HG03103 (cell line): ENCODE measurements at regions not wholly inside any gene's neighbourhood (a gene's known extent, or its start where the extent isn't known, plus 50 kb on each side); places are given as distances from the start of the nearest gene placed in this dataset.
A peak's percentile ranks its signal among the peaks of the same experiment; 100 is the strongest.
"Not testable (repeated sequence)": the region's sequence is repeated elsewhere in the genome, so short reads cannot be mapped to it uniquely, and the experiment has no call there.

Experiments
- ATAC-seq: cut with Tn5 transposase; IDR thresholded peaks from one replicate; pipeline ENCODE4 v1.9.1; 2021; ENCODE audit warnings: low read depth; ENCODE audit not compliant: unreplicated experiment

DNA sequence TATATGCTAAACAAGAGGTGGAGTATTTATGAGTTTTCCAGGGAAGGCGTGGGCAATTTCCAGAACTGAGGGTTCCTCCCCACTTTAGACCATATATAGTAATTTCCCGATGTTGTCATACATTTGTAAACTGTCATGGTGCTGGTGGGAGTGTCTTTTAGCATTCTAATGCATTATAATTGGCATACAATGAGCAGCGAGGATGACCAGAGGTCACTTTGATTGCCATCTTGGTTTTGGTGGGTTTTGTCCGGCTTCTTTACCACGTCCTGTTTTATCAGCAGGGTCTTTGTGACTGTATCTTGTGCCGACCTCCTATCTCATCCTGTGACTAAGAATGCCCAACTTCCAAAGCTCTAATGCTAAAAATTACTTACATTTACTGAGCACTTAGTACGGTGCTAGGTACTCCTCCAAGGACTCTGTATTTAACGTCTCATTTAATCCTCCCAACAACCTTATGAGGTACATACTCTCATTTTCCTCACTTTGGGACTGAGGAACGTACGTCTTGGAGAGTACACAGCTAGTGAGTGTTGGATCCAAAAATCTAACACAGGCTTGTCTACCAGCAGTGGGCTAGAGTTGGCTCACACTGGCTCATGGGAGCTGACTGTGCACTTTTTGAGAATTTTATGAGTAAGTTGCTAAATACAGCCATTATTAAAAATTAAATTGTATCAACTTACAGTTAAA, 144.8 kb upstream of the NEBL start:
- ATAC-seq = no peak

DNA sequence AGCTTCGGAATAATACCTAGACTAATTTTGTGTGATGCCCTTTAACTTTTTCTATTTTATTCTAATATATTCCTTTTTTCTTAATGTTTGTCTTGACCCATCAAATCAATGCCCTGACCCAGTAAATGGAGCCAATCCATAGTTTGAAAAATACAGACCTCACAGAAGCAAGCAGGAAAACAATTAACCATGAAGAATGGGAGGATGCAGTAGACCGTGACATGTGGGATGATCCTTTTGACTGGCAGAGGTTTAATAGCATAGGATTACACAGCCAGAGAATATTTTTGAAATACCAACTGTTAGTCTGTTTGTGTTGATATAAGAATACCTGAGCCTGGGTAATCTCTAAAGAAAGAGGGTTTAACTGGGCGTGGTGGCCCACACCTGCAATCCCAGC, 142.6 kb upstream of the NEBL start:
- no peak for ATAC-seq

GRCh38 chr10:21036757-21037156, 139.6 kb upstream of the NEBL start:
- ATAC-seq = no peak

DNA sequence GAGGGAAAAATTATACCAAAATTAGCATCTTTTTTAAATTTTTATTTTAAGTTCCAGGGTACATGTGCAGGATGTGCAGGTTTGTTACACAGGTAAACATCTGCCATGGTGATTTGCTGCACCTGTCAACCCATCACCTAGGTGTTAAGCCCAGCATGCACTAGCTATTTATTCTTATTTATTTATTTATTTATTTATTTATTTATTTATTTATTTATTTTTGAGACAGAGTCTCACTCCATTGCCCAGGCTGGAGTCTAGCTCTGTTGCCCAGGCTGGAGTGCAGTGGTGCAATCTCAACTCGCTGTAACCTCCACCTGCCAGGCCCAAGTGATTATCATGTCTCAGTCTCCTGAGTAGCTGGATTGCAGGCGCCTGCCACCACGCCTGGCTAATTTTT, 137.7 kb upstream of the NEBL start:
- not testable (repeated sequence) for ATAC-seq

GRCh38 chr10:21034241-21034640, 137.1 kb upstream of the NEBL start:
- ATAC-seq = no peak

DNA sequence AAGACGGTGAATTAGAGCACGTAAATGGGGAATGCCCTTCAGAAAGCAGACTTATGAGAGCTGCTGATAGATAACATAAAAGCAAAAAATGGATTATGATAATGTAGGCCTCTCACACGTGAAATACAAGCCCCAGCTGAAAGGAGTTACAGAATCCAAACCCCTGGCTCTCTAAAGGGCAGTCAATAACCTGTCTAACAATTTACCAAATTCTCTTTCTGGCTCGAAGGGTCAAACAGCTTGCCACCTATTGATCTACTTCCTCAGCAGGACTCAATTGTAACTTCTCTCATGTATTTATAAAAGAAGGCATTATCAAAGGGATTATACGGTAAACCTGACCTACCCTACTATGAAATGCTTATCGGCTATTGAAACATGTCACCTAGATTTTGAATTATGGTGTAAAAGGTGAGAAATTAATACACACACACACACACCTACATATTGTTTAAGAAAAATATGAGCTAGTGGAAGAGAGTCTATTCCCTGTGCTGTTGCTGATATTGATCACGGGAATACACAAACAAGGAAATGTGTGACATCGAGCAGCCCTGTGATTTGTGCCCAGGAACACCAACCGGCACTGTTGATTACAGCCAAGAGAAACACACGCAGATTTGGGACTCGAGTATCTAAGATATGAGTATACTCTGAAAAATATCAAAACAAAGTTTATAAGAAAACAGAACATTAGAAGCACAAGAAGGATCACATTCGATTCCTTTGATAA, 135.6 kb upstream of the NEBL start:
- ATAC-seq = no peak

GRCh38 chr10:21031232-21031795, 134.2 kb upstream of the NEBL start:
- no peak for ATAC-seq

DNA sequence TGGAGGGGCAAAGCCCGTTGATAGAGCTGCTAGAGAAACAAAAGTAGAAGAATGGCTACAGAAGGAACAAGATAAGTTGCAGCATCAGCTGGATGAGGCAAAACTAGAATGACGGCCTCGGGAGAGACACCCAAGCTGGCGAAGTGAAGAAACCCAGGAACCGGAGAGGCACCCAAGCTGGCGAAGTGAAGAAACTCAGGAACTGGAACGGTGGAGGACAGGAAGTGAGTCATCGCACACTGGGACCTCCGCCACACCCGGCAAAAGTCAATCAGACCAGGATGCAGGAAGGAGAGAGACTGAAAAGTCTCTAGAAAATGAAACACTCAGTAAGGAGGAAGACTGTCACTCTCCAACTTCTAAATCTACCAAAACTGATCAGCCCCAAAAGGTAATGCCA, 133.0 kb upstream of the NEBL start:
- no peak for ATAC-seq

DNA sequence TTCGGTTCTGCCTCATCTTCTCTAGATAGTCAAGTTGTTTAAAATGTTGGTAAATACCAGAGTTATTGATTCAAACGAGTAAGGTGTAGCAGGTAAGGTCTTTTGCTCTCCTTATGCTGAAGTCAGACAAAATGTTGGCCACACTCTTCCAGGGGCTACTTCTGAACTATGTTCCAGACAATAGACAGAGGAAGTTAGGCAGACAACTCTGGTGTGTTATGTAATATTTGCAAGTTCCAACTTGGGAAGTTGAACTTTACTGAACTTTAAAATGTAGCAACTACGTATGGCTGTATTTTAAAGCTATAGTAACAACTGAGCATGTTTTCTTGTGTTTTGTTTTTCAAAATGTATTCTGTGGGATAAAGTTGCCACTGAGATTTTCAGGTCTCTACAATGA, 125.7 kb upstream of the NEBL start:
- ATAC-seq = no peak

GRCh38 chr10:21021843-21022594, 124.9 kb upstream of the NEBL start:
- ATAC-seq = no peak

DNA sequence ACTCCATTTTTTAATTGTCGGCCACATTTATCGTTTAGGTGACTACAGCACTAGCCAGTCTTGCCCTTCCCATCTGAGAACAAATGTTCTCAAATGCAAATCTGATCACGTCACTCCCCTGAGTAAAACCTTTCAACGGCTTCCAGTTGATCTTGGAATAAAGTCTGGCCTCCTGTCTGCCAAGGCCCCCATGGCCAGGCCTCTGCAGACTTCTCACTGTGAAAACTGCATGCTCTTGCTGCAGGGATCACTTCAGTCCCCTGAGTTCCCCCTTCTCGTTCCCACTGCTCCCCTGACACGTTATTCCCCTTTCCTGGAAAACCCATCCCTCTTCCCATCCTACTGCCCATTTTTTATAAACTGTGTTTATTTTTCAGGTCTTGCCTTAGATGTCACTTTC, 124.1 kb upstream of the NEBL start:
- no peak for ATAC-seq

- ATAC-seq = peak; percentile 69
Observed at GRCh38 chr10:21020545-21020944, 123.4 kb upstream of the NEBL start.

DNA sequence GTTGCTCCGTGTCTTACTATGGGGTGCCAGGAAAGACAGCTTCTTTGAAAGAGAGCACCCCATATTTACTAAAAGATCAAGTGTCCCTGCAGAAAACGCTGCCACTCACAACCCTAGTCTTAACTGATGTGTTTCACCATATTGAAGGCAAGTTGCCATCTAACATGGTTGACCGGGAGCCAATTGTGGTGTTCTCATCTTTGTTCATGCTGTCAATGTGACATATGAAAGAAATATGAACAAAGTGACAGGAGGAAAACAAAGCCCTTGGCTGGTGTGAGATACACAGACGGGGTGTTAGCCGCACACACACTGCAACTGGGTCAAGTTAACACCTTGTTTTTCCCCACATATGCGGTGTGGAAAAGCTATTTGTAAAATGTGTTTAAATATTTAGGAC, 122.3 kb upstream of the NEBL start:
- no peak for ATAC-seq

DNA sequence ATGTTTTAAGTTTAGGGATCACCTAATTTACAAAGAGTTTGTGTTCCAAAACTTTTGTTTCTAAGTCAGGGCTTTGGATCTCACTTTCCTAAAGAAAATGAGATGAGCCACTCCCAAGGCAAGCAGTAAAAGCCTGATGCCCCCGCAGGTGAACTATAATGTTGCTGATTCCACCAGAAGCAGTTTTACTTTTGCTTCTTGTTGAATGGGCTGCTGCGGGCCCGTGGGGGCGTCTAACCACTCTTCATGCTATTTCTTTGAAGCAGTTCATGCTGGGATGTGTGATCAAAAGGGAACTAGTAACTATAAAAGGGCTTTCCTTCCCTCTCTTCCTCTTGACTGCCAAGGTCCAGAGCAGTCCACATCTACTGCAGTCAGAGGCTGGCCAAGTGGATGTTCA, 118.7 kb upstream of the NEBL start:
- ATAC-seq = no peak

DNA sequence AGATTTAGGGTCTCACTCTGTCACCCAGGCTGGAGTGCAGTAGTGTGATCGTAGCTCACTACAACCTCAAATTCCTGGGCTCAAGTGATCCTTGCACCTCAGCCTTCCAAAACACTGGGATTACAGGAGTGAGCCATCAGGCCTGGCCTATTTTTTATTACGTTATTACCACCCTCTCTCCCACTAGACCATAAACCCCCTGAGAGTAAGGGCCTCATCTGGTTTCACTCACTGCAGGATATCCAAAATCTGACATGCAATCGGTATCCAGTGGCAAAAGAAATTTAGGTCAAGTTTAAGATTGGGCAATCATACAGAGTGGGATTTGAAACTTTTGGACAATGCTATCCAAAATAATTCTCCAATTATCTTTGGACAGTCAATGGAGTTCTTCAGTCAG, 117.0 kb upstream of the NEBL start:
- no peak for ATAC-seq

GRCh38 chr10:21011433-21012018, 114.4 kb upstream of the NEBL start:
- no peak for ATAC-seq

GRCh38 chr10:21010615-21011014, 113.5 kb upstream of the NEBL start:
- ATAC-seq = no peak

- ATAC-seq = no peak
Observed at GRCh38 chr10:21003240-21003822, 106.2 kb upstream of the NEBL start.

GRCh38 chr10:21002091-21002878, 105.2 kb upstream of the NEBL start:
- ATAC-seq = no peak

DNA sequence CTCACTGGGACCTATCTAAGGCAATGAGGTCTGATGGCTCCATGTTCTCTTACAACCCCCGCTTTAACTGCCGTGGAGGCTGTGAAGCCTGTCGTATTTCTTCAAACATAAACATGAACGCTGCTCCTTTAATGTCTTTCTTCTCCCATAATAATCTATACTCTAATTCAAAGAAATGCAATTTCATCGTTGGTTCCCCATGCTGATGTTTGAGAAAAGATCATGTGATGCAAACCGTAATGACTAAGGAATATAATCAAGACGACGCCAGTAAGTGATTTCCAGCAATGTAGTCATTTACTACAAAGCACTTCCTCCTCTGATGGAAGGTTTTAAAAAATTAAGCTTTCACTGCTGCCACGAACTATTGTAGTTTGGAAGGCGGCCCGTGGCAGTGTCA, 102.6 kb upstream of the NEBL start:
- ATAC-seq = no peak
